NCI-H1694 (cell line): ENCODE measurements at regions not wholly inside any gene's neighbourhood (a gene's known extent, or its start where the extent isn't known, plus 50 kb on each side); places are given as distances from the start of the nearest gene placed in this dataset.
"Not testable (repeated sequence)": the region's sequence is repeated elsewhere in the genome, so short reads cannot be mapped to it uniquely, and the experiment has no call there.

Experiments
- DNase-seq: peaks from one replicate; lab custom pipeline; 2025; lab: John Stamatoyannopoulos, UW

GRCh38 chr3:148494451-148494850 is 203.3 kb upstream of the AGTR1 start:
- DNase-seq = no peak

- DNase-seq = no peak
These were observed 196.8 kb upstream of the AGTR1 start for GRCh38 chr3:148500881-148501280.

GRCh38 chr3:148510116-148510515 is 187.6 kb upstream of the AGTR1 start:
- DNase-seq = no peak

- DNase-seq = no peak
These were observed 187.1 kb upstream of the AGTR1 start for GRCh38 chr3:148510561-148510960.

GRCh38 chr3:148512648-148513047 is 185.1 kb upstream of the AGTR1 start:
- no peak for DNase-seq

GRCh38 chr3:148513096-148513543 is 184.6 kb upstream of the AGTR1 start:
- no peak for DNase-seq

GRCh38 chr3:148518520-148518919 is 179.2 kb upstream of the AGTR1 start:
- DNase-seq = no peak

GRCh38 chr3:148525621-148526020 is 172.1 kb upstream of the AGTR1 start:
- not testable (repeated sequence) for DNase-seq

GRCh38 chr3:148528024-148528423 is 169.7 kb upstream of the AGTR1 start:
- no peak for DNase-seq

- DNase-seq = no peak
These were observed 165.9 kb upstream of the AGTR1 start for GRCh38 chr3:148531836-148532235.

- DNase-seq = no peak
These were observed 165.4 kb upstream of the AGTR1 start for GRCh38 chr3:148532326-148532725.

GRCh38 chr3:148532774-148533173 is 164.9 kb upstream of the AGTR1 start:
- DNase-seq = no peak

GRCh38 chr3:148534089-148534988 is 163.4 kb upstream of the AGTR1 start:
- DNase-seq = no peak

- no peak for DNase-seq
These were observed 162.7 kb upstream of the AGTR1 start for GRCh38 chr3:148535001-148535400.

GRCh38 chr3:148540266-148540665 is 157.4 kb upstream of the AGTR1 start:
- no peak for DNase-seq

GRCh38 chr3:148540851-148541250 is 156.9 kb upstream of the AGTR1 start:
- no peak for DNase-seq

GRCh38 chr3:148546959-148547358 is 150.7 kb upstream of the AGTR1 start:
- no peak for DNase-seq

- no peak for DNase-seq
These were observed 145.9 kb upstream of the AGTR1 start for GRCh38 chr3:148551767-148552260.

- no peak for DNase-seq
These were observed 143.3 kb upstream of the AGTR1 start for GRCh38 chr3:148554367-148554766.

GRCh38 chr3:148556664-148557063 is 141.0 kb upstream of the AGTR1 start:
- no peak for DNase-seq

GRCh38 chr3:148577579-148577978 is 120.1 kb upstream of the AGTR1 start:
- not testable (repeated sequence) for DNase-seq

GRCh38 chr3:148582126-148582525 is 115.6 kb upstream of the AGTR1 start:
- DNase-seq = no peak

- DNase-seq = no peak
These were observed 113.9 kb upstream of the AGTR1 start for GRCh38 chr3:148583793-148584192.

- no peak for DNase-seq
These were observed 113.3 kb upstream of the AGTR1 start for GRCh38 chr3:148584438-148584837.
